GM18519 (cell line): ENCODE measurements at regions not wholly inside any gene's neighbourhood (a gene's known extent, or its start where the extent isn't known, plus 50 kb on each side); places are given as distances from the start of the nearest gene placed in this dataset.
"Not testable (repeated sequence)": the region's sequence is repeated elsewhere in the genome, so short reads cannot be mapped to it uniquely, and the experiment has no call there.

Experiments used
- ATAC-seq: cut with Tn5 transposase; IDR thresholded peaks from one replicate; pipeline ENCODE4 v1.9.1; 2021; ENCODE audit warnings: mild to moderate bottlenecking, moderate library complexity; ENCODE audit not compliant: unreplicated experiment, low FRiP score

- no peak for ATAC-seq
Measured at GRCh38 chr6:128739112-128739511, 143.8 kb upstream of the LAMA2 start.

- peak; percentile 81 for ATAC-seq
Measured at GRCh38 chr6:128738112-128738511, 144.8 kb upstream of the LAMA2 start.

GRCh38 chr6:128736780-128737179 lies 146.2 kb upstream of the LAMA2 start:
- no peak for ATAC-seq

- ATAC-seq: no peak
Measured at GRCh38 chr6:128731249-128732165, 151.4 kb upstream of the LAMA2 start.

GRCh38 chr6:128727500-128727899 lies 155.4 kb upstream of the LAMA2 start:
- ATAC-seq: no peak

GRCh38 chr6:128725271-128726233 lies 157.4 kb upstream of the LAMA2 start:
- ATAC-seq: no peak

- ATAC-seq: no peak
Measured at GRCh38 chr6:128724738-128725137, 158.2 kb upstream of the LAMA2 start.

DNA sequence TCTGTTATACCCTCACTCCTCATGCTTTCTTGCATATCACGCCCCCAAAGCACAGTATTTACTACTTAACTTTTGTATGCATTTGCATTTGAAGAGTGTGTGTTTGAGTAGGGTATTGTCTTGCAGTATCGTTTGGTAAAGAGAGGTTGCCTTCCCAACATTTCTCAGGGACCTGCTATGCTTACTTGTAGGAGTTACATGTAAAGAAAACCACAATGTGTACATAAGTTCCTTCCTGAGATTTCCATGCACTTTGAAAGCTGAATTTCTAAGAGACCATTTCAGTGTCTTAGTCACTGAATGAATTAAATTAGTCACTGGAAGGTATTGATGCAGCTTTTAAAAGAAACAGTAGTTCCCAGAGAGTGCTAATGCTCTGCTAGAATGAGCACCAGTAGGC lies 159.3 kb upstream of the LAMA2 start:
- ATAC-seq: no peak

- no peak for ATAC-seq
Measured at GRCh38 chr6:128720891-128721290, 162.0 kb upstream of the LAMA2 start.

DNA sequence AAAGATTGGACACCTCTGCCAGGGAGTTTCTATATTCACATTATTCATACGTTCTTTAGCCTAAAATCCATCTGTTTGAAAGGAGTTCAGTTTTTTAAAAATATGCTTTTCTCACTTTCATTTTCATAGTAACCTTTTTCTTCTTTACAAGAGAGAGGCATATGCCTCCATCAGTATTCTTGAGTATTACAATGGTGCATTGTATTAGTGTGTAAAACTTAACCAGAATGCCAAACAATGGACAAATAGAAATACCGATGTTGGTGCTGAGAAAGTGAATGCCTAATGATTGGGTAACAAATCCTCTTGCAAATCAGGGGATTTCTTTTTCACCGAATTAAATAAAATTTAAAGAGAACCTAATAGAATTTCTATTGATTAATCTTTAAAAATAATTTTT lies 163.2 kb upstream of the LAMA2 start:
- no peak for ATAC-seq

DNA sequence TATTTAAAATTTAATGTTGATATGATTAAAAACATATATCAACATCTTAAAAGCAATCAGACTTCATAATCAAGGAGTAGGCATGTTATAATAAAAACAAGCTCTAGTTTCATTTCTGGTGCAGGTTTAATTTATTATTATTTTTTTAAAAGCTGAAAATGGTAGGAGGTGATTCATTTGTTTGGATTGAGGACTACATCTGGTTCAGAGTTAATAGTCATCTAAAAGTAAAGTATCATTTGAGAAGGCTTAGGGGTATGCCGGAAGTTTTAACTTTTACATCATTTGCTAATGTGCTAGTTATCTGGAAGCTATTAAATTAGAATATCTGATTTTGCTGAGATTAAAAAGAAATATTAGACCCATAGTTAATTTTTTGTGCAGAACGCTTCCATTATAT lies 169.5 kb upstream of the LAMA2 start:
- no peak for ATAC-seq

DNA sequence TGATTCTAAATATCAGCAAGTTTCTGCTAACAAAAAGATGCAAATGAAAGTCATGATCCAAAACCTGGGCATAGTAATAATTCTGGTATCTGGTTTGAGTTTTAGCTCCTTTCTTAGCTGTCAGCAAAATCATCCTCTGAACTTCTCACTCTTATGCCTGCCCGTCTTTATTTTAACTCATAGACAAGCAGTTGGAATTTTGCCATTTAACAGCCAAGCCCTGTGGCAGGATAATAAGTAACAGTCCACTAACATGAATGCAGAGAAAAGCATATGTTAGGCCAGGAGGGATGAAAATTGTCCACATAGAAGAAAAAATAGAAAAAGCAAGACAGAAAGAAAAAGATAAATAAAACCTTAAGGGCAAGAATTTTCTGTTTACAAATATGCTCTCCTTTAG lies 170.0 kb upstream of the LAMA2 start:
- no peak for ATAC-seq

DNA sequence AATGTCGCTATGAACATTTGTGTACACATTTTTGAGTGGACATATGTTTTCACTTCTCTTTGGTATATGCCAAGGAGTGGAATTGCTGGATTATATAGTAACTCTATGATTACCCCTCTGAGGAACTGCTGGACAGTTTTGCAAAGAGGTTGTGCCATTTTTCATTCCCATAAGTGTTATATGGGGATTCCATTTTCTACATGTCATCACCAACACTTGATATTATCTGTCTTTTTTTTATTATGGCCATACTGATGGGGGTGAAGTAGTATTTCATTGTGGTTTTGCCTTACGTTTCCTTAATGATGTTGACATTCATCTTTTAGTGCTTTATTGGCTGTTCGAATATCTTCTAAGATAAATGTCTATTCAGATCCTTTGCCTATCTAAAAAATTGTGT lies 171.8 kb upstream of the LAMA2 start:
- ATAC-seq: no peak

DNA sequence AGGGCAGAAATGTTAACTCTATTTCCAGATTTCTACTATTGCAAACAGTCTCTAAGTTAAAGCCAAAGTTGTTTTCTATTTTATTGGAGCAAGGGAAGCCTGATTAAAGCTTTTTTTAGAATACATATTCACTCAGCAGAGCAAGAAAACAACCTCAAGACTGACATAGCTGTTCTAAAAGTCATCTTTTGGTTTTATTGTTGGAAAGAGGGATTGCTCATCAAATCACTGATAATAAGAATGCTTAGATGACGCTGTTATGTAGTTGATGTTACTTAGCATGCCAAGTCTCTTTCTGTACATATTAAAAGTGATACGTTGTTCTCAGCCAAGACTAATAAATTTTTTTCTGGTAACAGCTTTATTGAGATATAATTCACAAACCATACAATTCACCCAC lies 172.6 kb upstream of the LAMA2 start:
- no peak for ATAC-seq

DNA sequence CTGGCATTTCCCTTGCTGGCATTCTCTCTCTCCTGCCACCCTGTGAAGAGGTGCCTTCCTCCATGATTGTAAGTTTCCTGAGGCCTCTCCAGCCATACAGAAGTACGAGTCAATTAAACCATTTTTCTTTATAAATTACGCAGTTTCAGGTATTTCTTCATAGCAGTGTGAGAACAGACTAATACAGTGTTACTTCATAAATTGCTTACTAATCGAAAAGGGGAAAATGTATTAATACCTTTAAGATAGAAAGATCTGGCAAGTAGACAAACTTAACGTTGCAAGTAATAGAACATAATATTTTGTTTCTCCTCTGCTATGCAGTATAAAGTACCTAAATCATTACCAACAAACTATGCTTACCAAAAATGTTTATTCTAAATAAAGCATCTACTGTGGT lies 178.3 kb upstream of the LAMA2 start:
- no peak for ATAC-seq

- not testable (repeated sequence) for ATAC-seq
Measured at GRCh38 chr6:128703794-128704193, 179.1 kb upstream of the LAMA2 start.

DNA sequence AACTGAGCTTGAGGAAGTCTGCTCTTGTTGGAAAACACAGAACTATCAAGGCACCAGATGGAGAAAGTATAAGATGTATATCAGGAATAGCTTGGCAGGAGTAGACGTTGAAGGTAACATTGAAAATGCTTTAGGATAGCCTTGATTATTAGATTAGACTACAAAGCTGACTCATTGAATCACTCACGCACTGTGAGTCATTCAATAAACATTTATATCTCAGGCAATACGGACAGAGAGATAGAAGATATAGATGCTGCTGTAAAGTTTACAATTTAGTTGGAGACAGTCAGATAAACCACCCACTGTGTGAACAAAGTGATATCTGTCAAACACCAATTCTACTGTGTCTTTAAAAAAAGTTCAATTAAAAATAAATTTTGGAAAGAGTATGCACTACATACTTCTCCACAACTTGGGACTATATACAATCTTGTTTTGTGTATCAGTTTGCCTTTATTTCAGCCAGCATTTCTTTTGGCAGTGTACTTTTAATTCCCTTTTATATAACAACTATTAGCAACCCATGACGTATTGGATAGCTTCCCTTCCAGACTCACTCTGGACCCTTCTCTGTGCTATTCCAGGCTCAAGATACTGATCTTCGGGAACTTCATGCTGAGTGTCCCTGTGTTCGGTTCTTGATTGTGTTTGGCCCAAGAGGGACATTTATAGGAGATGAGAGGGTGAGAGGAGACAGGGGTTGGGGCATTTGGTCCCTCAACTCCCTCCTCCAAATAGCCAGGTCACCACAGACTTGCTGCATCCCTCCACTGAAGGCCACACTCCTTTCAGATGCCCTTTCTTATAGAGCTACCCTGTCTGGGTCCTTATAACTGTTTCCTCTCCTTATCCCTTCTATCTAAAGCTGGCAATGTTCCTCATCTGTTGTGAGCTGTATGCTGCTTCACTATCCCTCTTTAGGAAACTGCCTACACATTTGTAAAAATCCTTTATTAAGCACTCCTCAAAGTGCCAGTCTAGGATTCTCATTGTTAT lies 176.6 kb upstream of the PTPRK start:
- ATAC-seq: no peak

- peak; percentile 58 for ATAC-seq
Measured at GRCh38 chr6:128694303-128695009, 174.1 kb upstream of the PTPRK start.

DNA sequence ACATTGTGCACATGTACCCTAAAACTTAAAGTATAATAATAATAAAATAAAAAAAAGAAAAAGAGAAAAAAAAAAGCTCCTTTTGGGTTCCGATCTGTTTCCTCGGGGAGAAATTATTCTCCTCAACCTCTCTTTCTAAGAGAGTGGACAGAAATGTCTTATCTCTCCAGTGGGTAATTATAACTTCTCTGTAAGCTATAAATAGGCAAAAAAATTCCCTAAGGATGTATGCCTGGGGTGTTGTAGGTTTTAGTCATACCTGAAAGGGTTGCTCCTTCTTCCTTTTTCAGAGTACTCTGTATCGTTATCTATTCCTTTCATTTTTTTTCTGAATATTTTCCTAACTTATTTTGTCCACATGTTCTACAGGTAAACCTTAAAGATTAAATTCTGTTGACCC lies 169.7 kb upstream of the PTPRK start:
- no peak for ATAC-seq

GRCh38 chr6:128686084-128686483 lies 165.7 kb upstream of the PTPRK start:
- no peak for ATAC-seq
